Muscle layer of duodenum (tissue), 2 donors: ENCODE measurements at regions not wholly inside any gene's neighbourhood (a gene's known extent, or its start where the extent isn't known, plus 50 kb on each side); places are given as distances from the start of the nearest gene placed in this dataset.

ENCODE experiments used
- H3K27ac ChIP-seq: one replicate; pipeline ENCODE4 v1.7.0; 2013; ENCODE audit warnings: mild to moderate bottlenecking, low read length
- H3K27me3 ChIP-seq: one replicate; pipeline ENCODE4 v1.7.0; 2013; ENCODE audit warnings: low read depth, mild to moderate bottlenecking, control low read depth, low read length
- H3K36me3 ChIP-seq, 2 donors: one replicate each; pipeline ENCODE4 v1.7.0; 2013; ENCODE audit warnings: low read length in 2 of 2, control low read depth in 1 of 2, mild to moderate bottlenecking in 1 of 2; ENCODE audit not compliant: insufficient read depth in 2 of 2, control insufficient read depth in 1 of 2
- H3K4me1 ChIP-seq, 2 donors: one replicate each; pipeline ENCODE4 v1.7.0; 2013; ENCODE audit warnings: low read length in 2 of 2, mild to moderate bottlenecking in 2 of 2, control low read depth in 1 of 2, moderate library complexity in 1 of 2; ENCODE audit not compliant: insufficient read depth in 2 of 2, control insufficient read depth in 1 of 2
- H3K4me3 ChIP-seq, 2 donors: one replicate each; pipeline ENCODE4 v1.7.0; 2013; ENCODE audit warnings: low read length in 2 of 2, low read depth in 1 of 2, mild to moderate bottlenecking in 1 of 2
- H3K9me3 ChIP-seq, 2 donors: one replicate each; pipeline ENCODE4 v1.7.0; 2013; ENCODE audit warnings: low read length in 2 of 2, control low read depth in 1 of 2, mild to moderate bottlenecking in 1 of 2; ENCODE audit not compliant: control insufficient read depth in 1 of 2
- donor health status: healthy.

DNA sequence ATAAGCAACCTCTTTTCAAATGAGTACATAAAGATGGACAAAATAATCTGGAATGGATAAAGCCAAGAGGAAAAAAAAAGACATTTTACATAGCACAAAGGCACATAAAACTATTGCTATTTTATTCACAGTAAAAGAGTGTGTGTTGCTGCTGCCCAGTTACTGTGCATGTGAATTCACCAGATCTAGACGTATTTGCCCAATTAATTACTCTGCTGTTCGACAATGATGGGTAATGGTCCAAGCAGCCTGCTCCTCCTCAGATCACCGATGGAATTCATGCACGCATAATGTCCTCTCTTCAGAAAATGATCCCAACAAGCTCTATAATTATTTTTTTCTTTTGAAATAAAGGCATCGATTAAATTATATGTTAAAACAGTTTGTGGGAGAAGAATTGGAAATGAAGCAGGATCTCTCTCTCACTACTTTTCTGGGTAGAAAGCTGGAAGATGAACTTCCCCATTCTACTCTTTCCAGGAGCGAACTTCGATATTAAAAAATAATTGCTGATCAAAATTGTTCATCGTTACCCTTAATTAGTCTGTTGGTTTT is 357.4 kb upstream of the CCNH start:
- Histone ChIP-seq H3K9me3 (no peaks in the 10 kb centered on the region), H3K27me3 (no peaks in the 10 kb centered on the region), H3K27ac (no peak overlapping the region), H3K4me3 (no peak overlapping the region), H3K36me3 (no peaks in the 10 kb centered on the region), H3K4me1 (no peaks in the 10 kb centered on the region)

DNA sequence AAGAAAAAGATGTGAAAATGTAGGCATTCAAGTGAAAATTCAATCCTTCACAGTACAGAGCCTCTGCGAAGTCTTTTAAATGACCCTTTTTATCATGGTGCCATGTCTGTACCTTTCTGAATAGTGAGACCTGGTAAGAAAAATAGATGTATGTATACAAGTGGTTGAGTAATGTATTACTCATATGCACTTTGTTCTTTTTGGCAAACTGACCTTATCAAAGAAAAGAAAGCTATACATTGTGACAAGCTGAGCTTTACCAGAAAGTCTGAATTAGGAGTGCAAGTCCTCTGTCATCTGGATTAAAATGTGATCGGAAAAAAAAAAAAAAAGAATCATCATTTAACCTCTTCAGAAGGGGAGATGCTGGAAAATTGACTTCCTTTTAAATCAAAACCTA is 356.4 kb upstream of the CCNH start:
- no peak overlapping the region for H3K27ac ChIP-seq
- H3K9me3 ChIP-seq, result no peaks in the 10 kb centered on the region
- H3K4me1 ChIP-seq, result no peaks in the 10 kb centered on the region
- H3K27me3 ChIP-seq, result no peaks in the 10 kb centered on the region
- H3K36me3 ChIP-seq, result no peaks in the 10 kb centered on the region
- H3K4me3 ChIP-seq, result no peak overlapping the region

DNA sequence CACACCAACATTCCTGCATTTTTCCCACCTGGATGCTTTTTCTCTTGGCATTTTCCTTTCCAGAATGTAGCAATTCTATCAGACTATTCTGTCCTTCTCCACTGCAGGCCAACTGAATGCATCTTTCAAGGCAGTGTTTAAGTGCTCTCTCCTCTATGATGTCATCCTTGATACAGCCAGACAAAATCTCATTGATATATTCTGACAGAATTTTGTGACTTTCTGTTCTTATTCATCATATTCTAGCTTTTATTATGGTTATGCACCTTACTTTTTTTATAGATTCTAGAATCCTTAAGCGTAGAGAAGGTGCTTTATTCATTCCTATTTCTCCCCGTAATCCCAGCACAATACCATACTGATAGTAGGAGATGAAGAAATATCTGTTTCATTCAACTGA is 355.5 kb upstream of the CCNH start:
- Histone ChIP-seq H3K4me1 (no peaks in the 10 kb centered on the region), H3K4me3 (no peak overlapping the region), H3K9me3 (no peaks in the 10 kb centered on the region), H3K36me3 (no peaks in the 10 kb centered on the region), H3K27ac (no peak overlapping the region), H3K27me3 (no peaks in the 10 kb centered on the region)

DNA sequence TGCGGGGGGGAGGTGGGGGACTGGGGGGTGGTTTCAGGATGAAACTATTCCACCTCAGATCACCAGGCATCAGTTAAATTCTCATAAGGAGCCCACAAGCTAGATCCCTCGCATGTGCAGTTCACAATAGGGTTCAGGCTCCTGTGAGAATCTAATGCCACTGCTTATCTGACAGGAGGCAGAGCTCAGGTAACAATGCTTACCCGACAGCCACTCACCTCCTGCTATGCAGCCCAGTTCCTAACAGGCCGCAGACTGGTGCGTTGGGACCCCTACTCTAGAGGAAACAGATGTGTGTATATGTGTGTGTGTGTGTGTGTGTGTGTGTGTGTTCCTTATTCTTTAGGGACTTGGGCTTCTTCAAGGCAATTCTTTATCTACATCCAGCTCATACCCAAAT is 352.3 kb upstream of the CCNH start:
- Histone ChIP-seq H3K4me1 (no peaks in the 10 kb centered on the region), H3K36me3 (no peaks in the 10 kb centered on the region), H3K27me3 (no peaks in the 10 kb centered on the region), H3K27ac (no peak overlapping the region), H3K4me3 (no peak overlapping the region), H3K9me3 (no peaks in the 10 kb centered on the region)

DNA sequence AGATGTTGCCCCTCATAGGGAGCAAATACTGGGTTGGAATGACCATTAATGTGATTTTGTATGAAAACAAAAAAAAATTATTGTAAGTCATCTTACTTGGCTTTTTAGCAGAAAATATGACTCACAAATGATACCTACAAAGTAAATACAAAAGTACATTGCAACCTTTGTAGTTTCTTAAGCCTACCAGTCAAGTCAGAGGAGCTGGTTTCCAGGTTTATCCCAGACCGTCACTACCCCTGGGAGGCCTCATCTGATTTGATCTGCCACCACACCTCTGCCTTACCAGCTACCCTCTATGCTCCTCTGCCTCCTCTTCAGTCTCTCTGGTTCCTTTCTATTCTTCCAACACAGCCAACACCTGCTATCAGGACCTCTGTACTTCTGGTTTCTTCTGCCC is 349.9 kb upstream of the CCNH start:
- Histone ChIP-seq H3K27ac (no peak overlapping the region), H3K9me3 (no peaks in the 10 kb centered on the region), H3K4me1 (no peaks in the 10 kb centered on the region), H3K36me3 (no peaks in the 10 kb centered on the region), H3K27me3 (no peaks in the 10 kb centered on the region), H3K4me3 (no peak overlapping the region)

DNA sequence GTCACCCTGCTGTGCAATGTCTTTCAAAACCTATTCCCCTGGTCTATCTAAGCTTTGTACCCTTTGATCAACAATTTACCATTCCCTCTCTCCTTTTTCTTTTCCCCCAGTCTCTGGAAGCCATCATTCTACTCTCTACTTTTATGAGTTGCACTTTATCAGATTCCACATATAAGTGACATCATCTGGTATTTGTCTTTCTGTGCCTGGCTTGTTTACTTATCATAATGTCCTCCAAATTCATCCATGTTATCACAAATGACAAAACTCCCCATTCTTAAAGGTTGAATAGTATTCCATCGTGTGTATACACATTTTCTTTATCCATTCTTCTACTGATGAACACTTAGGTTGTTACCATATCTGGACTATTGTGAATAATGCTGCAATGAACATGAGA is 344.2 kb upstream of the CCNH start:
- no peak overlapping the region for H3K27ac ChIP-seq
- H3K4me1 ChIP-seq, result no peaks in the 10 kb centered on the region
- H3K9me3 ChIP-seq, result no peaks in the 10 kb centered on the region
- H3K4me3 ChIP-seq, result no peak overlapping the region
- H3K36me3 ChIP-seq, result no peaks in the 10 kb centered on the region
- no peaks in the 10 kb centered on the region for H3K27me3 ChIP-seq

DNA sequence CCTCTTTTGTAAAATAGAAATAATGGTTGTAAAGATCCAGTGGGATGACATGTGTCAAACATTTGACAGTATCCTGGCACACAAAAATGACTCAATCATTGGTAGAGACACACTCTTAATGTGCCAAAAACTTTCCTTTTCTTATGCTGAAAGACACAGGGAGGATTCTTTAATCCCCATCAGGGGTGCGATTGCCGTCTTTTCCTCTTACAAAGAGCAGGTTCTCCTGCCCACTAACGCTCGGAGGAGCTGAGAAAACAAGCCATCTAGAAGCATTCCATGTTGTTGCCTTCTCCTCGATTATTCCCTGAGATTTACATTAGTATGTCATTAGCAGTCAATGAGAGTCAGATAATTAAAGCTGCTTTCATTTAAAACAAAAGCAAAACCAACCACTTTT is 342.6 kb upstream of the CCNH start:
- no peaks in the 10 kb centered on the region for H3K9me3 ChIP-seq
- H3K27me3 ChIP-seq, result no peaks in the 10 kb centered on the region
- no peaks in the 10 kb centered on the region for H3K36me3 ChIP-seq
- H3K4me1 ChIP-seq, result no peaks in the 10 kb centered on the region
- H3K27ac ChIP-seq, result no peak overlapping the region
- H3K4me3 ChIP-seq, result no peak overlapping the region

DNA sequence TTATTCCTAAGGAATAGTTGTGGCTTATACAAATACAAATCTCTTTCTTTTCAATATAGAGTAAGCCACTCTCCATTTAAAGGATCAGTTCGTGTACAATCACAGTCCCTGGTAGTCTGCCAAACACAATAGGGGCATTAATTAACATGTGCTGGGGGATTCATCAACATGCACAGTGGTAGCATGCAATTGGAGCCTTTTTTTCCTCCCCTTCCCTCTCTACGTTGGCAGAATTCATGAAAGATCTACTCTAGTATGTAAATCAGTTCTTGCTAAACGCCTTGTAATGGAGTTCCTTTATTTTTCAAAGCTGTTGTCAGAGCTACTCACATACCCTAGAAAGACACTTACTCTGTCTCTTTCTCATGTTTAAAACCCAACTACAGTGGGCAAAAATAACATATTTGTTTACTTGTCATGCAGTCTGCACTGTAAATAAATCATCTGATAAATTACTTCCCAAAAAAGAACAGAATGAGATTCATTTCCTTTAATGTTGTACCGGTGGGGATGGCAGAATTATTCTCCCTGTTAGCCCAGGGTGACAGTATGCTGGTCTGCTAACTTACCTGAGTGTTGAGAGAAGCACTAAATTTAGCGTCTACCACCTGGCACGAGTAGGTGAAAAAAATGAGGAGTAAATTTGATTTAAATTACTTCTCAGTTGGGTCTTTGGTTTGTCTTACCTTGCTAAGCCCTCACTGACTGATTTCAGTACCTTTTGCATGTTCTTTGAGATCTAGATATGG is 341.5 kb upstream of the CCNH start:
- Histone ChIP-seq H3K36me3 (no peaks in the 10 kb centered on the region), H3K27ac (no peak overlapping the region), H3K4me3 (no peak overlapping the region), H3K9me3 (no peaks in the 10 kb centered on the region), H3K4me1 (no peaks in the 10 kb centered on the region), H3K27me3 (no peaks in the 10 kb centered on the region)

DNA sequence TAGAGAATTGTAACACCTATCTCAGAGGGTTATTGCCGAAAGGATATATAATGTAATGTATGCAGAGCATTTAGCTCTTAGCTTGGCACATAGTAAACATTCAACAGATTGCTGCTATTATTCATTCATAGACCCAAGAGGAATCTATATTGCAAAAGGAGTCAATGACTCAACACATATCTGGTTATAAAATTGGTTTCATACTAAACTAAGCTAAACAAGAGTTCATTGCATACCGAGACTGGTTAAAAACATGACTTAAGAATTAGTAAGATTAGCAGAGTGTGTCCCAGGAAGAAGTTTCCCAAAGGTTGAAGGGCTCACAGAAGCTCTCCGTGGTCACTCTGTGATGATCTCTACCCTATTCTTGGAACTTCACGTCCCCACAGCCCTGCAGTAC is 339.6 kb upstream of the CCNH start:
- Histone ChIP-seq H3K27ac (no peak overlapping the region), H3K36me3 (no peaks in the 10 kb centered on the region), H3K27me3 (no peaks in the 10 kb centered on the region), H3K4me3 (no peak overlapping the region), H3K9me3 (no peaks in the 10 kb centered on the region), H3K4me1 (no peaks in the 10 kb centered on the region)

DNA sequence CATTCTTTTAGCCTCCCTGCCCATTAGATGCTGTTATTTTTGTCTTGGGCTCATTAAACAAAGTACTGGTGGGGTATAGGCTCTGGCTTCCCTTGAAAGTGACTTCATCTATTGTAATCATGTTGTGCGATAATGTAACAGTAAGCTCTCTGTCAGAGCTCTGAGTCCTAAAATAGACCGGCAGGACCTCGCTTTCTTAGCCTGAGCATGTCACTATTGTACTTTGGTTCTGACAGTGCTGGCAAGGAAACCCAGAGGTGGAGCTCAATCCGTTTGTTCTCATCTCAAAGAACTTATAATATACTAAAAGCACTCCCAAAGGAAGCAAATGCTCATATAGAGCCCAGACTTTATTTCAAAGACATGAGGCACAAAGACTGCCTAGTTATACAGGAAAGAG is 339.1 kb upstream of the CCNH start:
- Histone ChIP-seq H3K27me3 (no peaks in the 10 kb centered on the region), H3K9me3 (no peaks in the 10 kb centered on the region), H3K27ac (no peak overlapping the region), H3K36me3 (no peaks in the 10 kb centered on the region), H3K4me1 (no peaks in the 10 kb centered on the region), H3K4me3 (no peak overlapping the region)

DNA sequence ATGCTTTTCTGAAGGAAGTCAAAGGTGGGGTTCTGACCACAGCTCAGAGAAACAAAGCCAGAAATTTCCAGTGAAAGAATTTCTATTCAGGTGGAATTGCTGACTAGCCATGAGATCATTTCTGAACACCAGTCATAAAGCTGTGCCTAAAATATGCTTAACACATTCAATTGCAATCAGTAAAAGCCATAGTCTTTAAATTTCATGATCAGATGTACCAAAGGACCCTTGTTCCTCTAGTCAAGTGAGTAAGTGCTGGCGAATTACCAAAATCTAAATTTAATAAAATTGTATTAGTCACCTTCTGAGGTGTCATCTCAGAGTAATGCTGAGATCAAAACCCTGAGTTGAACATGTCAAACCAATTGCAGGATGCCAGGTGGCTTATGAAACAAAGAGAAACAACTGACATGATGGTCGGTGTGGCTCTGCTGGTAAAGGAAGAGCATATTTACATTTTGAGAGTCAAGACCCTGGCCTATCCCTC is 334.2 kb upstream of the CCNH start:
- Histone ChIP-seq H3K27me3 (no peaks in the 10 kb centered on the region), H3K36me3 (no peaks in the 10 kb centered on the region), H3K9me3 (no peaks in the 10 kb centered on the region), H3K4me3 (no peak overlapping the region), H3K4me1 (no peaks in the 10 kb centered on the region), H3K27ac (no peak overlapping the region)

DNA sequence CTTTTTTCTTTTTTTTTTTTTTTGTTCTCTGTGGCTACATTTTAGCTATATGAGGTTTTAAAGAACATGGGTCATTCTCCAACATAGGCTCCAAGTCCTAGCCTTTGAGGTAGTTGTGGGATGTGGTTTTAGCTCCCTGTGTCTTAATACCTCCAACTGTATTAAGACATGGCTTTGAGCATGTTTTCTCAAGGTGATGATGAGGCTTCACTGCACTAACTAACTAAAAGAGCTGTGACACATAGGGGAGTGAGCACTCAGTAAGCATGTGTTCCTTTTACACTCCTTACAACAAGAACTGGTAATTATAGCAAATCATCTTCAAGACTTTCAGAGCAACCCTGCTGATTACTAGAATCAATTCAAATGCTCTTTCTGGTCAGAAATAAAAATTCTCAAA is 333.6 kb upstream of the CCNH start:
- Histone ChIP-seq H3K4me1 (no peaks in the 10 kb centered on the region), H3K9me3 (no peaks in the 10 kb centered on the region)

More for the DNA sequence above, 333.6 kb upstream of the CCNH start:
- Histone ChIP-seq H3K4me3 (no peak overlapping the region), H3K27ac (no peak overlapping the region), H3K27me3 (no peaks in the 10 kb centered on the region), H3K36me3 (no peaks in the 10 kb centered on the region)
